Transverse colon (tissue), 4 donors: ENCODE measurements at regions not wholly inside any gene's neighbourhood (a gene's known extent, or its start where the extent isn't known, plus 50 kb on each side); places are given as distances from the start of the nearest gene placed in this dataset.

Experiments
- DNase-seq: peaks from one replicate; pipeline ENCODE4 v3.0.0-alpha.2; 2019
- H3K27ac ChIP-seq, 4 donors: fragments of 200-600 bp; sonication (generic); 2 replicates each; pipeline ENCODE4 v1.5.1; 2016 to 2018; ENCODE audit warnings: inconsistent platforms in 4 of 4
- H3K27me3 ChIP-seq: fragments of 200-600 bp; sonication (generic); 2 replicates; pipeline ENCODE4 v1.5.1; 2017; ENCODE audit warnings: inconsistent platforms
- H3K36me3 ChIP-seq, 4 donors: fragments of 200-600 bp; sonication (generic); 2 replicates each; pipeline ENCODE4 v1.5.1; 2017 to 2019; ENCODE audit warnings: inconsistent platforms in 4 of 4
- H3K4me1 ChIP-seq, 4 donors: fragments of 200-600 bp; sonication (generic); 2 replicates each; pipeline ENCODE4 v1.5.1; 2017 to 2020; ENCODE audit warnings: inconsistent platforms in 4 of 4
- H3K4me3 ChIP-seq, 4 donors: fragments of 200-600 bp; sonication (generic); 1 replicate in 1 of 4; 2 replicates in 3 of 4; pipeline versions ENCODE4 v1.5.1 to v1.6.1; 2017 to 2019; ENCODE audit warnings: inconsistent platforms in 4 of 4
- H3K9me3 ChIP-seq, 2 donors: fragments of 200-600 bp; sonication (generic); 2 replicates each; pipeline ENCODE4 v1.5.1; 2017 to 2019; ENCODE audit warnings: inconsistent platforms in 2 of 2
- CTCF ChIP-seq, 5 experiments: fragments of 200-600 bp in 3 of 5; fragments of 450-650 bp in 2 of 5; sonication (generic) in 3 of 5; IDR thresholded peaks; 1 replicate in 2 of 5; 2 replicates in 3 of 5; pipeline ENCODE4 v1.5.1; 2016 to 2017; ENCODE audit warnings: antibody characterized with exemption in 5 of 5, inconsistent platforms in 3 of 5, mild to moderate bottlenecking in 2 of 5, moderate library complexity in 1 of 5
- EP300 ChIP-seq: sonication (generic); formaldehyde crosslinking; IDR thresholded peaks from one replicate; pipeline ENCODE4 v1.6.1; 2017; ENCODE audit warnings: antibody characterized with exemption, low read depth
- POLR2A ChIP-seq: fragments of 450-650 bp; IDR thresholded peaks from one replicate; pipeline ENCODE4 v1.6.1; 2016; ENCODE audit warnings: antibody characterized with exemption, mild to moderate bottlenecking, moderate library complexity
- POLR2AphosphoS5 ChIP-seq, 3 donors: sonication (generic); formaldehyde crosslinking; IDR thresholded peaks; one replicate each; pipeline ENCODE4 v1.6.1; 2016; ENCODE audit warnings: antibody characterized with exemption in 3 of 3
- WGBS, 2 donors: methylation state at CpG; one replicate each; pipeline ENCODE4 v1.1.5; 2018; ENCODE audit warnings: low coverage in 1 of 2; 5-methylcytosine and 5-hydroxymethylcytosine counted together
- in situ Hi-C, 4 donors: fragments of 200-750 bp; cut with MboI; loops; one replicate each; pipeline versions ENCODE4 v1.15.0 to v1.15.1; 2017; ENCODE audit warnings: low sequenced_read_pairs in 3 of 4, low pct_ligation_motif_present in 1 of 4, low pct_unique_long_range_greater_than_20kb in 1 of 4
- intact Hi-C: fragments of 100-400 bp; cut with DNase I; formaldehyde crosslinking; loops from one replicate; pipeline ENCODE4 v1.15.1; 2023; ENCODE audit warnings: low total_unique reads

- Histone ChIP-seq H3K27me3 (no peaks in the 10 kb centered on the region), H3K9me3 (peaks cover 5 to 7% of the 10 kb centered on the region in 2 donors), H3K4me1 (no peaks in the 10 kb centered on the region), H3K36me3 (no peaks in the 10 kb centered on the region), H3K27ac (no peak overlapping the region), H3K4me3 (no peak overlapping the region)
- in situ Hi-C loops: no loop called here
- DNase-seq: no peak
- intact Hi-C loops: no loop called here
- TF ChIP-seq CTCF (IDR thresholded peaks at IDR 0.05) (no peak), EP300 (no peak), POLR2AphosphoS5 (IDR thresholded peaks at IDR 0.05) (no peak), POLR2A (no peak)
Measured at GRCh38 chr7:91713669-91714068, 166.8 kb downstream of the MTERF1 start.

- in situ Hi-C loops: no loop called here
- H3K36me3 ChIP-seq: no peaks in the 10 kb centered on the region
- no peak overlapping the region for H3K27ac ChIP-seq
- WGBS, 2 donors: 87 to 94% methylated on average over 2 of the region's 2 CpGs
- intact Hi-C loops: no loop called here
- H3K27me3 ChIP-seq: no peaks in the 10 kb centered on the region
- no peak for DNase-seq
- H3K4me1 ChIP-seq: no peaks in the 10 kb centered on the region
- no peak for TF ChIP-seq CTCF (IDR thresholded peaks at IDR 0.05)
- no peak for TF ChIP-seq POLR2AphosphoS5 (IDR thresholded peaks at IDR 0.05)
- no peak for TF ChIP-seq EP300
- no peak overlapping the region for H3K4me3 ChIP-seq
- H3K9me3 ChIP-seq: no peaks in the 10 kb centered on the region
Measured at GRCh38 chr7:91717681-91718470, 162.6 kb downstream of the MTERF1 start.

- DNase-seq: no peak
- Histone ChIP-seq H3K4me3 (no peak overlapping the region), H3K9me3 (no peaks in the 10 kb centered on the region), H3K27me3 (no peaks in the 10 kb centered on the region), H3K4me1 (no peaks in the 10 kb centered on the region), H3K27ac (no peak overlapping the region), H3K36me3 (no peaks in the 10 kb centered on the region)
- TF ChIP-seq CTCF (IDR thresholded peaks at IDR 0.05) (no peak), POLR2AphosphoS5 (IDR thresholded peaks at IDR 0.05) (no peak), POLR2A (no peak)
- intact Hi-C loops: no loop called here
- in situ Hi-C loops: no loop called here
- WGBS, 2 donors: 77 to 88% methylated on average over 1 of the region's 1 CpG
Measured at GRCh38 chr7:91719008-91719407, 161.5 kb downstream of the MTERF1 start.

GRCh38 chr7:91720260-91720937, 160.1 kb downstream of the MTERF1 start:
- Histone ChIP-seq H3K27me3 (no peaks in the 10 kb centered on the region), H3K36me3 (no peaks in the 10 kb centered on the region), H3K9me3 (peaks cover 0 to 4% of the 10 kb centered on the region in 2 donors), H3K27ac (no peak overlapping the region), H3K4me1 (no peaks in the 10 kb centered on the region), H3K4me3 (no peak overlapping the region)
- TF ChIP-seq CTCF (IDR thresholded peaks at IDR 0.05) (no peak), EP300 (no peak), POLR2A (no peak), POLR2AphosphoS5 (IDR thresholded peaks at IDR 0.05) (no peak)
- in situ Hi-C loops (no loop called here), intact Hi-C loops (no loop called here)
- 82% methylated on average over 3 of the region's 3 CpGs; no CpG with 5 or more reads in 1 of the 2 donors for WGBS, 2 donors
- DNase-seq: no peak
